Heart right ventricle (tissue), 16 donors: ENCODE measurements at regions not wholly inside any gene's neighbourhood (a gene's known extent, or its start where the extent isn't known, plus 50 kb on each side); places are given as distances from the start of the nearest gene placed in this dataset.
A peak's percentile ranks its signal among the peaks of the same experiment; 100 is the strongest.

Source experiments
- ATAC-seq, 8 donors: fragments of 200-7000 bp; cut with Tn5 transposase; one replicate each; pipeline ENCODE4 v1.9.1; 2020; ENCODE audit warnings: mild to moderate bottlenecking in 8 of 8, moderate library complexity in 8 of 8, moderate number of reproducible peaks in 1 of 8
- DNase-seq, 2 donors: peaks; one replicate each; pipeline ENCODE4 v3.0.0-alpha.2; 2020
- H3K27ac ChIP-seq, 10 donors: fragments of 200-600 bp; sonication (generic) in 2 of 10; one replicate each; pipeline versions ENCODE4 v1.5.0 to v1.8.0; 2020 to 2022; ENCODE audit warnings: mild to moderate bottlenecking in 3 of 10
- H3K27me3 ChIP-seq, 7 donors: fragments of 200-600 bp; one replicate each; pipeline ENCODE4 v1.8.0; 2021 to 2022; ENCODE audit warnings: mild to moderate bottlenecking in 2 of 7
- H3K36me3 ChIP-seq, 9 donors: fragments of 200-600 bp; sonication (generic) in 1 of 9; one replicate each; pipeline versions ENCODE4 v1.5.0 to v1.8.0; 2020 to 2022; ENCODE audit warnings: mild to moderate bottlenecking in 2 of 9
- H3K4me1 ChIP-seq, 9 donors: fragments of 200-600 bp; sonication (generic) in 1 of 9; one replicate each; pipeline versions ENCODE4 v1.5.0 to v1.8.0; 2020 to 2022; ENCODE audit warnings: mild to moderate bottlenecking in 4 of 9
- H3K4me3 ChIP-seq, 10 donors: fragments of 200-600 bp; sonication (generic) in 2 of 10; one replicate each; pipeline versions ENCODE4 v1.5.0 to v1.8.0; 2020 to 2022; ENCODE audit warnings: mild to moderate bottlenecking in 7 of 10, moderate library complexity in 2 of 10
- H3K9me3 ChIP-seq, 11 donors: fragments of 200-600 bp in 10 of 11; sonication (generic) in 2 of 11; one replicate each; pipeline versions ENCODE4 v1.5.0 to v1.8.0; 2013 to 2022; ENCODE audit warnings: mild to moderate bottlenecking in 2 of 11, control low read depth in 1 of 11, moderate library complexity in 1 of 11
- WGBS, 2 donors: extraction: QIAGEN DNeasy Blood & Tissue Kit; methylation state at CpG; one replicate each; pipeline ENCODE4 v1.1.7; 2013; ENCODE audit warnings: inconsistent platforms in 1 of 2; 5-methylcytosine and 5-hydroxymethylcytosine counted together
- intact Hi-C, 10 donors: fragments of 100-400 bp; cut with DNase I; formaldehyde crosslinking; loops; one replicate each; pipeline versions ENCODE4 v1.11.1 to v1.14.2; 2022
- TF ChIP-seq, protein P1 (sequence below), 9 donors: fragments of 200-600 bp; sonication (generic) in 2 of 9; IDR thresholded peaks; one replicate each; pipeline versions ENCODE4 v1.5.0 to v1.8.0; 2021 to 2022; ENCODE audit warnings: antibody characterized with exemption in 9 of 9, mild to moderate bottlenecking in 5 of 9, moderate library complexity in 1 of 9
- donor health status: Arrhythmogenic right ventricular cardiomyopathy.
- donor health status: ischemic (EF 13 %, LVEDD 7.1; RV severe dilation, severe dysfunction).
- donor health status: healthy with polysubstance abuse.
- donor health status: DM: no; HTN: yes; CAD: no.
- donor health status: DM: no; HTN: no; CAD: no.
- donor health status: ischemic (EF 25% LVEDD 6.9; RV normal size, moderate dysfunction).
- donor health status: ischemic (EF 25% LVEDD 5.7; RV mildly dilated, moderate dysfunction).
- donor health status: healthy.
- donor health status: DM: yes; HTN: yes; CAD: no.
- donor health status: Ischemic cardiomyopathy.
- donor health status: ischemic (EF 35%, LVEDD 5.7; RV mildly dilated, moderate dysfunction).
- donor health status: nonischemic (EF 11% LVEDD 7.7; RV severe dilation, severe dysfunction).
- donor health status: DM: yes; HTN: yes; CAD: no.
- donor health status: PGD.
- donor health status: ischemic (EF 29% LVEDD 5.4; RV normal size, mild dysfunction).
- donor health status: nonischemic (EF 23%, LVEDD 6.1; RV moderate dilation, normal function).

DNA sequence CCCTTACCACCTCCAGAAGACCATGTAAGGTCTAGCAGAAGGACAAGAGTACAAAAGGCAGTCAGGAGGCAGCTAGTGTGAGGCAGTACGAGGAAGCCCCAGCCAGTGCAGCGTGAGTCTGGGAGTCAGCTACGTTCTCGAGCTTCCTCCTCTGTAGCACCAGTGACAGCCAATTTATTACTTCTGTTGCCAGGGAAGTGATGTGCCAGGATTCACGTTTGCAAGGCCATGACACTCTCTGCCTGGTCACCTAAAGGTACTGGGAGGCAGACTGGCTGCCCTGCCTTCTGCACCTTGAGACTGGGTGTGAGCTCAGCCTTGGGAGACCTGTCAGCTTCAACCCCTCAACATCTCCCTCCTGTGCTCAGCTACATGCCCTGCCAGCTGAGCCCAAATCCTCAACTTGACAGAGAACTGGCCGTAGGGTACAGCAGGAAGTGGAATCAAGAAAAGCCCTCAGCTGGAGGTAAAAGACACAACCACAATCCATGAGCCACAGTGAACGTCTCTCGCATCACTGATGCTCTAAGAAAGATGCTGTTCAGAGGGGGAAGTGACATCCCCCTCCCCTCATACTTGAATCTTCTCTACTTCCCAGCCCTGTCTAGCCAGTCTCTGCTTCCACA, 182.5 kb upstream of the RGS6 start:
- TF ChIP-seq, protein P1, sequence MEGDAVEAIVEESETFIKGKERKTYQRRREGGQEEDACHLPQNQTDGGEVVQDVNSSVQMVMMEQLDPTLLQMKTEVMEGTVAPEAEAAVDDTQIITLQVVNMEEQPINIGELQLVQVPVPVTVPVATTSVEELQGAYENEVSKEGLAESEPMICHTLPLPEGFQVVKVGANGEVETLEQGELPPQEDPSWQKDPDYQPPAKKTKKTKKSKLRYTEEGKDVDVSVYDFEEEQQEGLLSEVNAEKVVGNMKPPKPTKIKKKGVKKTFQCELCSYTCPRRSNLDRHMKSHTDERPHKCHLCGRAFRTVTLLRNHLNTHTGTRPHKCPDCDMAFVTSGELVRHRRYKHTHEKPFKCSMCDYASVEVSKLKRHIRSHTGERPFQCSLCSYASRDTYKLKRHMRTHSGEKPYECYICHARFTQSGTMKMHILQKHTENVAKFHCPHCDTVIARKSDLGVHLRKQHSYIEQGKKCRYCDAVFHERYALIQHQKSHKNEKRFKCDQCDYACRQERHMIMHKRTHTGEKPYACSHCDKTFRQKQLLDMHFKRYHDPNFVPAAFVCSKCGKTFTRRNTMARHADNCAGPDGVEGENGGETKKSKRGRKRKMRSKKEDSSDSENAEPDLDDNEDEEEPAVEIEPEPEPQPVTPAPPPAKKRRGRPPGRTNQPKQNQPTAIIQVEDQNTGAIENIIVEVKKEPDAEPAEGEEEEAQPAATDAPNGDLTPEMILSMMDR (IDR thresholded peaks at IDR 0.05): no peak
- WGBS, 2 donors: 79 to 81% methylated on average over 8 of the region's 8 CpGs
- H3K27me3 ChIP-seq: no peaks in the 10 kb centered on the region
- no peak overlapping the region for H3K4me3 ChIP-seq
- no peaks in the 10 kb centered on the region for H3K36me3 ChIP-seq
- ATAC-seq (no peak), DNase-seq (no peak)
- H3K4me1 ChIP-seq: peaks cover 0 to 11% (median 10%) of the 10 kb centered on the region in 9 donors
- H3K27ac ChIP-seq: no peak overlapping the region
- intact Hi-C loops: loop anchor here in 9 of 10 donors (5.0 to 10.0 kb wide), 7 partner anchors 103 to 612 kb away; partner anchors contain the start of gene SIPA1L1 (in 5 of the 9)
- H3K9me3 ChIP-seq: peaks cover 0 to 26% (median 13%) of the 10 kb centered on the region in 11 donors

DNA sequence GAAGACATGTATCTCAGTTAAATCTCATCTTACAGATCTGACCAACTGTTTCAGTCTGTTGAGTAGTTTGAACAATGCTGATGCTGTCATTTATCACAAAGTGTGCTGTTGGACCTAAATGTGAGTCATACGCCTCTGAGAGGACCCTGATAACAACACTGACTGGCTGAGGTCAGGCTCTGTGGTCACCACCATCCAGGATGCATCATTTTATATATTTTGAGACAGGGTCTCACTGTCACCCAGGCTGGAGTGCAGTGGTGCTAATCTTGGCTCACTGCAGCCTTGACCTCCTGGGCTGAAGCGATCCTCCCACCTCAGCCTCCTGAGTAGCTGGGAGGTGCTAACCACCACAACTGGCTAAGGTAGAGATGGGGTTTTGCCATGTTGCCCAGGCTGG, 181.0 kb upstream of the RGS6 start:
- Histone ChIP-seq H3K36me3 (no peaks in the 10 kb centered on the region), H3K4me3 (no peak overlapping the region), H3K27me3 (no peaks in the 10 kb centered on the region), H3K4me1 (peaks cover 0 to 11% (median 10%) of the 10 kb centered on the region in 9 donors), H3K9me3 (peaks cover 0 to 26% (median 13%) of the 10 kb centered on the region in 11 donors), H3K27ac (no peak overlapping the region)
- DNase-seq (no peak), ATAC-seq (no peak)
- TF ChIP-seq, protein P1 (IDR thresholded peaks at IDR 0.05): no peak
- intact Hi-C loops: loop anchor here in 9 of 10 donors (5.0 to 10.0 kb wide), 7 partner anchors 101 to 614 kb away; partner anchors contain the start of gene SIPA1L1 (in 5 of the 9)
- 92% methylated on average over 2 of the region's 2 CpGs for WGBS, 2 donors

DNA sequence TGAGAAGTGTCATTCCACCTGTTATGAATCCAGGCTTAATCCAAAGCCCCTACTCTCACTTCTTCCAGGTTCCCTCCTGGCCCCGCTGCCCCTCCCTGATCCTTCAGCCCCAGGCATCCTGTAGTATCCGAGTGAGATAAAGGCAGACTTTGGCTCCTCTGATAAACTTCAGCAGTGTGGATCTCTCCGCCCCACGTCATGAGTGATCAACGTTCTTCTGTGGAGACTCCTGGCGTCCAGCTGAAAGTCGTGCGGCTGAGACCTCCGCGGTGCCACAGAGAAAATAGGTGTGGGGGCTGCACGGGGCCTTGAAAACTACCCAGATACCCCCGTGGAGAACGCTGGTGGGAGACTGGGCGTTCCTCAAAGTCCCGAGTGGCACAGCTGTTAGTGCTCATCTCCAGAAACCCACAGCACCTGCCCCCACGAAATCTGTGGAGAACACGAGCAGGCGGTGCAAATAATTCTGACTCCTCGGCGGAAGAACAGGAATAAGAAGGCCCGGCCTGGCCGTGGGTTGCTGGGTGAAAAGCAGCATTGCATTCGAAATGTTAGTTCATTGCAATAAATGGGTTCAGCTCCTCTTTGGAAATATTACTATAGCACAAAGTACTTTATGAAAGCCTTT, 180.0 kb upstream of the RGS6 start:
- peaks cover 0 to 11% (median 10%) of the 10 kb centered on the region in 9 donors for H3K4me1 ChIP-seq
- TF ChIP-seq, protein P1 (IDR thresholded peaks at IDR 0.05): no peak
- no peaks in the 10 kb centered on the region for H3K36me3 ChIP-seq
- intact Hi-C loops: loop anchor here in 9 of 10 donors (2.0 to 10.0 kb wide), 10 partner anchors 31 to 615 kb away; partner anchors contain the start of gene SIPA1L1 (in 6 of the 9)
- DNase-seq: no peak
- H3K9me3 ChIP-seq: peaks cover 0 to 25% (median 13%) of the 10 kb centered on the region in 11 donors
- H3K27ac ChIP-seq: no peak overlapping the region
- 85 to 91% methylated on average over 23 of the region's 23 CpGs for WGBS, 2 donors
- H3K4me3 ChIP-seq: no peak overlapping the region
- ATAC-seq: no peak
- no peaks in the 10 kb centered on the region for H3K27me3 ChIP-seq

DNA sequence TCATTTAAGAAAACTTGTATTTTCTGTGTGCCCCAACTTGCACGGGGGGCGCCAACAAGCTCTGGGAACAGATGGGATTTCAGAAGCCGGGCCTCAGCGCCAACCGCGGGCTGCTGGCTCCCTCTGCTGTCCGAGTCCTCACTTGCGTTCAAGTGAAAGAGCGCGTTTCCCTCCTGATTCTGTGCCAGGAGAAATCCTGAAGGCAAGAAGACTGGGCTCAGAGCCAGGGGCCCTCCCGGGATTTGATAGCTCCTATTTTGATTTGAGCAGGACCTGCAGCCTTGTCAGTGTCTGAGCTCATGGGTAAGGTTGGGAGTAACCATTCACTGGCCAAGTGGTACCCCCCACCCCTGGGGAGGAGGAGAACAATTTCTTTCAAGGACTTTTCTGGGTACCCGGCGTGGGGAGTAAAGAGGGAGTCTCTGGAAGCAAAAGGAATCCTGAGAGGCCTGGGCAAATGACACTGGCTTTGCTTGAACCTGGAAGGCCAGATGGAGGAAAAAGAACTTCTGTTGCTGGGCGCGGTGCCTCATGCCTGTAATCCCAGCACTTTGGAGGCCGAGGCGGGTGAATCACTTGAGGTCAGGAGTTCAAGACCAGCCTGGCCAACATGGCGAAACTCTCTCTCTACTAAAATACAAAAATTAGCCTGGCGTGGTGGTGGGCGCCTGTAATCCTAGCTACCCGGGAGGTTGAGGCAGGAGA, 179.0 kb upstream of the RGS6 start:
- intact Hi-C loops: loop anchor here (1.0 to 10.0 kb wide), 11 partner anchors 32 to 616 kb away; partner anchors contain the start of gene SIPA1L1 (in 6 of the 10)

More for the DNA sequence above, 179.0 kb upstream of the RGS6 start:
- TF ChIP-seq, protein P1 (IDR thresholded peaks at IDR 0.05): peak; percentile 81 to 99 (median 95)
- peaks cover 0 to 14% (median 6%) of the 10 kb centered on the region in 11 donors for H3K9me3 ChIP-seq
- DNase-seq (peak; percentile 89 to 96), ATAC-seq (peak; percentile 81 to 94 (median 87))
- peak overlapping the region in 3 of 10 donors; percentile 1 to 24 (median 18) for H3K4me3 ChIP-seq
- peaks cover 0 to 11% (median 10%) of the 10 kb centered on the region in 9 donors for H3K4me1 ChIP-seq
- no peaks in the 10 kb centered on the region for H3K36me3 ChIP-seq
- no peaks in the 10 kb centered on the region for H3K27me3 ChIP-seq
- WGBS, 2 donors: 26 to 31% methylated on average over 21 of the region's 21 CpGs
- H3K27ac ChIP-seq: peak overlapping the region in 1 of 10 donors; percentile 22
